HEK293T (cell line): ENCODE measurements at regions not wholly inside any gene's neighbourhood (a gene's known extent, or its start where the extent isn't known, plus 50 kb on each side); places are given as distances from the start of the nearest gene placed in this dataset.
A peak's percentile ranks its signal among the peaks of the same experiment; 100 is the strongest.

ENCODE experiments used
- CTCF ChIA-PET: fragments of 350-600 bp; formaldehyde crosslinking; extraction: SDS; loops from one replicate; lab custom pipeline; 2021; ENCODE audit warnings: antibody characterized with exemption, inconsistent platforms; lab: Yijun Ruan, JAX
- POLR2A ChIA-PET: fragments of 350-600 bp; formaldehyde crosslinking; extraction: SDS; loops from one replicate; lab custom pipeline; 2020; ENCODE audit warnings: antibody characterized with exemption, inconsistent platforms; lab: Yijun Ruan, JAX
- DNase-seq: peaks from one replicate; pipeline ENCODE4 v3.0.0; 2012; ENCODE audit warnings: mixed read lengths; ENCODE audit errors: extremely low spot score
- ARNT ChIP-seq: fragments of 450-650 bp; IDR thresholded peaks from 2 replicates; pipeline ENCODE4 v1.6.1; 2017; ENCODE audit warnings: mild to moderate bottlenecking
- BHLHE40 ChIP-seq: fragments of 450-650 bp; IDR thresholded peaks from 2 replicates; pipeline ENCODE4 v1.6.1; 2016; ENCODE audit warnings: mild to moderate bottlenecking, moderate library complexity, borderline replicate concordance
- CTBP1 ChIP-seq: fragments of 450-650 bp; IDR thresholded peaks from 2 replicates; pipeline ENCODE4 v1.6.1; 2016; ENCODE audit warnings: borderline replicate concordance
- ELF4 ChIP-seq: fragments of 450-650 bp; IDR thresholded peaks from 2 replicates; pipeline ENCODE4 v1.6.1; 2017; ENCODE audit warnings: antibody characterized with exemption
- FOXA1 ChIP-seq: fragments of 450-650 bp; IDR thresholded peaks from 2 replicates; pipeline ENCODE4 v1.6.1; 2016; ENCODE audit warnings: mild to moderate bottlenecking
- FOXK2 ChIP-seq: fragments of 450-650 bp; IDR thresholded peaks from 2 replicates; pipeline ENCODE4 v1.6.1; 2016; ENCODE audit warnings: mild to moderate bottlenecking
- FOXM1 ChIP-seq: fragments of 450-650 bp; IDR thresholded peaks from 2 replicates; pipeline ENCODE4 v1.6.1; 2017; ENCODE audit warnings: mild to moderate bottlenecking, borderline replicate concordance
- HDGF ChIP-seq: fragments of 450-650 bp; IDR thresholded peaks from 2 replicates; pipeline ENCODE4 v1.6.1; 2017; ENCODE audit warnings: antibody characterized with exemption, borderline replicate concordance
- L3MBTL2 ChIP-seq: fragments of 450-650 bp; conservative IDR thresholded peaks from 2 replicates; pipeline ENCODE4 v1.6.1; 2016; ENCODE audit warnings: mild to moderate bottlenecking
- LEF1 ChIP-seq: fragments of 450-650 bp; IDR thresholded peaks from 2 replicates; pipeline ENCODE4 v1.6.1; 2017; ENCODE audit warnings: mild to moderate bottlenecking, borderline replicate concordance
- NFRKB ChIP-seq: fragments of 450-650 bp; IDR thresholded peaks from 2 replicates; pipeline ENCODE4 v1.6.1; 2016; ENCODE audit warnings: mild to moderate bottlenecking, moderate library complexity
- SP1 ChIP-seq: fragments of 450-650 bp; IDR thresholded peaks from 2 replicates; pipeline ENCODE4 v1.6.1; 2017
- SUZ12 ChIP-seq: fragments of 450-650 bp; IDR thresholded peaks from 2 replicates; pipeline ENCODE4 v1.6.1; 2016; ENCODE audit warnings: mild to moderate bottlenecking
- TARDBP ChIP-seq: fragments of 450-650 bp; IDR thresholded peaks from 2 replicates; pipeline ENCODE4 v1.6.1; 2016
- ZNF384 ChIP-seq: fragments of 450-650 bp; IDR thresholded peaks from 2 replicates; pipeline ENCODE4 v1.6.1; 2016
- TF ChIP-seq, protein P1 (sequence below): fragments of 450-650 bp; IDR thresholded peaks from 2 replicates; pipeline ENCODE4 v1.6.1; 2016

GRCh38 chr1:229953736-229954326 lies 113.2 kb upstream of the GALNT2 start:
- no peak for DNase-seq
- ChIA-PET CTCF (no interaction called here), POLR2A (no interaction called here)
- TF ChIP-seq ZNF384 (0 out of 2 replicates have a peak, but pooled peaks have one; percentile 18), NFRKB (no peak)

DNA sequence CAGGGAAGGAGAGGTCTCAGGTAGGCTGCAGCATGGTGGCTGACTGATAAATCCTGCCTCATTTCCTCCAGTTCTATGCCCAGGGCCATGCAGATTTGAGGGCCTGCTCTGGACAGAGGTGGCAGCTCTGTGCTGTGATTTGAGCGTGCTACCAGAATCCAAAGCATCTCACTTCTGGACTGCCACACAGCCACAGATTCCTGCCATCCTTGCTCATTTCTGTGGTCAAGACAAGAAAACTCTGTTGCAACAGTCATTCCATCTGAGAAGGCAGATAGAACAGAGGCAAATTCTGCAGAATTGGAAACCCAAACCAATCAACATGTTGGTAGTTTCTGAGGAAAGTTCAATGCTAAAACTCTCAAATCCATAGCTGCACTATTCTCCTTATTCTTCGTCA lies 102.8 kb upstream of the GALNT2 start:
- POLR2A ChIA-PET, result no interaction called here
- TF ChIP-seq FOXA1 (no peak), CTBP1 (no peak), LEF1 (no peak), ELF4 (no peak), SP1 (no peak), ZNF384 (no peak), BHLHE40 (no peak), TARDBP (no peak), L3MBTL2 (no peak), FOXK2 (no peak), SUZ12 (no peak), ARNT (no peak), NFRKB (no peak), FOXM1 (no peak)
- TF ChIP-seq, protein P1, sequence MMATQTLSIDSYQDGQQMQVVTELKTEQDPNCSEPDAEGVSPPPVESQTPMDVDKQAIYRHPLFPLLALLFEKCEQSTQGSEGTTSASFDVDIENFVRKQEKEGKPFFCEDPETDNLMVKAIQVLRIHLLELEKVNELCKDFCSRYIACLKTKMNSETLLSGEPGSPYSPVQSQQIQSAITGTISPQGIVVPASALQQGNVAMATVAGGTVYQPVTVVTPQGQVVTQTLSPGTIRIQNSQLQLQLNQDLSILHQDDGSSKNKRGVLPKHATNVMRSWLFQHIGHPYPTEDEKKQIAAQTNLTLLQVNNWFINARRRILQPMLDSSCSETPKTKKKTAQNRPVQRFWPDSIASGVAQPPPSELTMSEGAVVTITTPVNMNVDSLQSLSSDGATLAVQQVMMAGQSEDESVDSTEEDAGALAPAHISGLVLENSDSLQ, result no peak
- no peak for DNase-seq
- CTCF ChIA-PET, result no interaction called here

DNA sequence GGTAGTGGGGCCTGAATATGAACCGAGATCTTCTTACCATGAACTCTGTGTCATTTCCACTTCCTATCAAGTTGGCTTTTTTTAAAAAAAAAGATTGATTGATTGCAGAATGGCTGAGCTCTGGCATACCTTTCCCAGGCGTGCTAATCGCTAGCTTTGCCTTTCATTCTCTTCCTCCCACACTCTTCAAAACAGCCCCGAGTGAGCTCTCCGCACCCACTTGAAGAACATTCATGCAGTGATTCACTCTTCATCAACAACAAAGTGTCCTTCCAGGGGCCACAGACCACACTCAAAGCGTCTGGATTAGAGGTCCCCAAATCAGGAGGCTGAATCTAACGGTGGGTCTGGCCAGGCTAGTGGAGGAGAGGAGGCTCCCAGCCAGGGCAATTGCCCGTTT lies 96.3 kb upstream of the GALNT2 start:
- DNase-seq, result no peak
- ChIA-PET CTCF (no interaction called here), POLR2A (no interaction called here)
- TF ChIP-seq ARNT (no peak), FOXK2 (no peak), HDGF (no peak), TARDBP (no peak), CTBP1 (no peak), ZNF384 (no peak), FOXA1 (no peak), FOXM1 (no peak), BHLHE40 (no peak), LEF1 (no peak), SUZ12 (no peak), SP1 (no peak), ELF4 (no peak), L3MBTL2 (no peak), NFRKB (no peak)
- TF ChIP-seq, protein P1, result no peak

- TF ChIP-seq CTBP1 (no peak), FOXM1 (no peak), SUZ12 (no peak)
- POLR2A ChIA-PET, result no interaction called here
- no peak for DNase-seq
- CTCF ChIA-PET, result no interaction called here
These were observed 95.9 kb upstream of the GALNT2 start for GRCh38 chr1:229971141-229971540.

GRCh38 chr1:229972600-229973296 lies 94.3 kb upstream of the GALNT2 start:
- DNase-seq, result no peak
- POLR2A ChIA-PET, result no interaction called here
- CTCF ChIA-PET, result no interaction called here

GRCh38 chr1:229973297-229973612 lies 93.8 kb upstream of the GALNT2 start:
- POLR2A ChIA-PET, result no interaction called here
- no peak for TF ChIP-seq SP1
- TF ChIP-seq HDGF, result no peak
- TF ChIP-seq FOXK2, result no peak
- no peak for TF ChIP-seq LEF1
- no peak for TF ChIP-seq BHLHE40
- no peak for TF ChIP-seq ZNF384
- DNase-seq, result no peak
- CTCF ChIA-PET, result no interaction called here

More at GRCh38 chr1:229972600-229973296, 94.3 kb upstream of the GALNT2 start:
- no peak for TF ChIP-seq FOXA1
- no peak for TF ChIP-seq ARNT

DNA sequence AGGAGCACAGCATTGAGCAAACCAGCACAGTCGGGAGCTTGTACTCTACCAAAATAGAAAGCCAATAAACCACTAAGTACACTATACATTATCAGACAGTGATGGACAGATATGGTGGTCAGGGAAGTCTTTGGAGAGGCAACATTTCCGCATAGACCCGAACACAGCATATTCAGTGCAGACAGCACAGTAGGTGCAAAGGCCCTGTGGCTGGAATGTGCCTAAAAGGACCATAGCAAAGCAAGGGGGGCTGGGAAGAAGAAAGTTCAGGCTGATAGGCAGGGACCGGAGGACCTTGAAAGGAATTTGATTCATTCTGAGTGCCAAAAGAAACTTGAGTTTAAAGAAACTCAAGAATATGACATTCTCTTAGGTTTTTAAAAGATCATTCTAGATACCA lies 92.0 kb upstream of the GALNT2 start:
- CTCF ChIA-PET, result no interaction called here
- POLR2A ChIA-PET, result no interaction called here

More for the DNA sequence above, 92.0 kb upstream of the GALNT2 start:
- DNase-seq, result no peak
- TF ChIP-seq NFRKB (no peak), ELF4 (no peak), FOXK2 (no peak), SP1 (no peak), CTBP1 (no peak), LEF1 (no peak), L3MBTL2 (no peak), SUZ12 (no peak), TARDBP (no peak), ARNT (no peak), FOXA1 (no peak)
- TF ChIP-seq, protein P1, result no peak
